Vagina (tissue), 2 donors: ENCODE measurements at regions not wholly inside any gene's neighbourhood (a gene's known extent, or its start where the extent isn't known, plus 50 kb on each side); places are given as distances from the start of the nearest gene placed in this dataset.

Experiments
- DNase-seq, 2 donors: peaks; one replicate each; pipeline ENCODE4 v3.0.0-alpha.2; 2017; ENCODE audit errors: extremely low spot score in 2 of 2
- H3K27ac ChIP-seq: fragments of 200-600 bp; sonication (generic); one replicate; pipeline ENCODE4 v1.5.1; 2019
- H3K27me3 ChIP-seq: fragments of 200-600 bp; sonication (generic); one replicate; pipeline ENCODE4 v1.5.1; 2019
- H3K36me3 ChIP-seq, 2 donors: fragments of 200-600 bp; sonication (generic); one replicate each; pipeline ENCODE4 v1.5.1; 2017 to 2019
- H3K4me1 ChIP-seq: fragments of 200-600 bp; sonication (generic); one replicate; pipeline ENCODE4 v1.5.1; 2019
- H3K4me3 ChIP-seq, 2 donors: fragments of 200-600 bp; sonication (generic); 1 replicate in 1 of 2; 2 replicates in 1 of 2; pipeline ENCODE4 v1.5.1; 2016 to 2019
- H3K9me3 ChIP-seq: fragments of 200-600 bp; sonication (generic); one replicate; pipeline ENCODE4 v1.5.1; 2019
- POLR2A ChIP-seq, 2 donors: fragments of 450-650 bp; IDR thresholded peaks; one replicate each; pipeline ENCODE4 v1.6.1; 2017; ENCODE audit warnings: antibody characterized with exemption in 2 of 2, mild to moderate bottlenecking in 2 of 2, moderate library complexity in 2 of 2
- POLR2AphosphoS5 ChIP-seq, 2 donors: sonication (generic); formaldehyde crosslinking; IDR thresholded peaks; one replicate each; pipeline ENCODE4 v1.9.0; 2017; ENCODE audit warnings: antibody characterized with exemption in 2 of 2, mild to moderate bottlenecking in 2 of 2, low read depth in 1 of 2; ENCODE audit not compliant: insufficient read depth in 1 of 2
- intact Hi-C: fragments of 100-400 bp; cut with DNase I; formaldehyde crosslinking; loops from one replicate; pipeline ENCODE4 v1.15.1; 2023
- TF ChIP-seq, protein P1 (sequence below), 3 experiments: fragments of 450-650 bp in 2 of 3; fragments of 200-600 bp in 1 of 3; sonication (generic) in 1 of 3; IDR thresholded peaks; one replicate each; pipeline ENCODE4 v1.5.1; 2017 to 2019; ENCODE audit warnings: antibody characterized with exemption in 3 of 3, mild to moderate bottlenecking in 2 of 3, moderate library complexity in 2 of 3

DNA sequence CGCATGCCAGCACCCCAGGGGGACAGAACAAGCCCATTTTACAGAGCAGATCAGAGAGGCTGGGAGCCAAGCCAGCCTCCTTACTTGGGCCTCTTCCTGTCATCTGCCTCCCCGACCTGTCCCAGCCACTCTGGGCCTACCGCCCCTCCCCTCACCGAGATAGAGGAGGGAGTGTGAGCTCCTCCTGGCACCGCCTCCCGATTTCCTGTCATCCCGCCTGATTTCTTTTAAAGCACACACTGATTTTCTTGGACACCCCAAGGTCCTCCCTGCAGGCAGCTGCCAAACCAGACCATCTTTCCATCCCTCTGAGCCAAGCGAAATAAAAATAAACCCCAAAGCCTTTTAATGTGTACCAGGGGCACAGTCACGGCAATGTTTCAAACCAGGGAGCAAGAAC lies 108.4 kb downstream of the RFLNA start:
- DNase-seq: no peak
- no peak overlapping the region for H3K4me3 ChIP-seq
- peaks cover 52% of the 10 kb centered on the region for H3K4me1 ChIP-seq
- peak; percentile 26 to 57 for TF ChIP-seq POLR2AphosphoS5 (IDR thresholded peaks at IDR 0.05; ENCODE audit: insufficient read depth in 1 of 2, low read depth in 1 of 2)
- no peak for TF ChIP-seq POLR2A (IDR thresholded peaks at IDR 0.05)
- TF ChIP-seq, protein P1, sequence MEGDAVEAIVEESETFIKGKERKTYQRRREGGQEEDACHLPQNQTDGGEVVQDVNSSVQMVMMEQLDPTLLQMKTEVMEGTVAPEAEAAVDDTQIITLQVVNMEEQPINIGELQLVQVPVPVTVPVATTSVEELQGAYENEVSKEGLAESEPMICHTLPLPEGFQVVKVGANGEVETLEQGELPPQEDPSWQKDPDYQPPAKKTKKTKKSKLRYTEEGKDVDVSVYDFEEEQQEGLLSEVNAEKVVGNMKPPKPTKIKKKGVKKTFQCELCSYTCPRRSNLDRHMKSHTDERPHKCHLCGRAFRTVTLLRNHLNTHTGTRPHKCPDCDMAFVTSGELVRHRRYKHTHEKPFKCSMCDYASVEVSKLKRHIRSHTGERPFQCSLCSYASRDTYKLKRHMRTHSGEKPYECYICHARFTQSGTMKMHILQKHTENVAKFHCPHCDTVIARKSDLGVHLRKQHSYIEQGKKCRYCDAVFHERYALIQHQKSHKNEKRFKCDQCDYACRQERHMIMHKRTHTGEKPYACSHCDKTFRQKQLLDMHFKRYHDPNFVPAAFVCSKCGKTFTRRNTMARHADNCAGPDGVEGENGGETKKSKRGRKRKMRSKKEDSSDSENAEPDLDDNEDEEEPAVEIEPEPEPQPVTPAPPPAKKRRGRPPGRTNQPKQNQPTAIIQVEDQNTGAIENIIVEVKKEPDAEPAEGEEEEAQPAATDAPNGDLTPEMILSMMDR (IDR thresholded peaks at IDR 0.05): no peak
- intact Hi-C loops: no loop called here
- H3K36me3 ChIP-seq: peaks cover 0 to 22% of the 10 kb centered on the region in 2 donors
- no peaks in the 10 kb centered on the region for H3K27me3 ChIP-seq
- peak overlapping the region; percentile 67 for H3K27ac ChIP-seq
- H3K9me3 ChIP-seq: no peaks in the 10 kb centered on the region

DNA sequence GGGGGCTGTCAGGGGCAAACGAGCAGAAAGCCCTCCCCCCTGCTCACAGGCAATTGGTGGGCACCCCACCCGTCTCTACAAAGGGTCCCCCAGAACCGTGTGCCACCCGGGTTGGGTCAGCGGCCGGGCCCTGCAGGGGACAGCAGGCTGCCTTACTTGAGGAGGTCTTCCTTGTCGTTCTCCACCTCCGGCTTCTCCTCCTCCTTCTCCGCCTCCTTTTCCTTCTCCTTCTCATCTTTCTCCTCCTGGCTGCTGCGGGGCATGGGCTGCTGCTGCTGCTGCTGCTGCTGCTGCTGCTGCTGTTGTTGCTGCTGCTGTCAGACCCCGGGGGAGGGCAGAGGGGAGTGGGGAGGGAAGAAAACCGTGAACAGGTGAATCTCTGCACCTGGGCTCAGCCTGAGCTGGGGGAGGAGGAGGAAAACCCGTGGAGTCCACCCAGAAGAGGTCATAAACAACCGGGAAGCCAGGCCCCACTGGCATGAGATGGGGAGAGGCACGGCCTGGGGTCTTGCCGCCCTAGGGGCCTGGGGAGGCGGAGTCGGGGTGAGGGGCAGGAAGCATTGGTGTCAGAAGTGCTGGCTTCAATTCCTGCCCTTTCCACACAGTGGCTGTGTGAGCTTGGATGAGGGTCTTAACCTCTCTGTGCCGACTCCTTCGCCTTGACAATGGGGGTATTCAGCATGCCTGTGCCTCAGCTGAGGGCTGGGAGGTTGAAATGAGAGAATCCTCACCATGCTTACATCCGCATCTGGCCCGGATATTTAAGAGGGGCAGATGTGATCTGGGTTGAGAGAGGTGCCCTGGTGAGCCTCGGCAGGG lies 107.6 kb downstream of the RFLNA start:
- H3K4me3 ChIP-seq: no peak overlapping the region
- peaks cover 0 to 30% of the 10 kb centered on the region in 2 donors for H3K36me3 ChIP-seq
- intact Hi-C loops: no loop called here
- peak overlapping the region; percentile 67 for H3K27ac ChIP-seq
- H3K27me3 ChIP-seq: no peaks in the 10 kb centered on the region
- no peak for DNase-seq
- H3K9me3 ChIP-seq: no peaks in the 10 kb centered on the region
- peaks cover 61% of the 10 kb centered on the region for H3K4me1 ChIP-seq
- no peak for TF ChIP-seq POLR2AphosphoS5 (IDR thresholded peaks at IDR 0.05; ENCODE audit: insufficient read depth in 1 of 2, low read depth in 1 of 2)
- TF ChIP-seq, protein P1 (IDR thresholded peaks at IDR 0.05): no peak
- TF ChIP-seq POLR2A (IDR thresholded peaks at IDR 0.05): no peak

DNA sequence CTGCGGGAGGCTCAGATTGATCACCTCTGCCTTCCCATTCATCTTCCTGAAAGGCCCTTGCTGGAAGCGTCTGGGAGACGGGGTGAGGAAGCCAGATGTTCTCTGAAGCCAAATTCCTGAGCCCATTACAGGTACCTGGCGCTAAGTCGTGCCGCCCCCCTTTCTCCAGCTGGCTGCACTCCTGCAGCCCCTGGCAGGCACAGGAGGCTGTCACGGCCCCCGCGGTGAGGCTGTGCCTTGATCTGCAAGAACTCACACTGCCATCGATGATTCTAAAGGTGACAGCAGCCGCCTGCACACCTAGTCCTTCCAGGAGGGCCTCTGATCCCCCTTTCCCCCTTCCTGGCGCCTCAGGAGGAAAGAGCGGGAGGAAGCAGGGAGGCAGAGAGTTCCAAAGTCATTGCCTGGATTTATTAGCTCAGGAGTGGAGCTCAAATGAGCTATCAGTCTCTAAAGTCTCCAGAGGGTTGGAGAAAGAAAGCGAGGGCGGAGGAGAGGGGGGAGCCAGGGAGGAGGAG lies 106.9 kb downstream of the RFLNA start:
- no peaks in the 10 kb centered on the region for H3K9me3 ChIP-seq
- no peaks in the 10 kb centered on the region for H3K27me3 ChIP-seq
- intact Hi-C loops: no loop called here
- no peak for TF ChIP-seq POLR2A (IDR thresholded peaks at IDR 0.05)
- peak in 1 of 2 donors; percentile 38 for TF ChIP-seq POLR2AphosphoS5 (IDR thresholded peaks at IDR 0.05; ENCODE audit: insufficient read depth in 1 of 2, low read depth in 1 of 2)
- H3K4me3 ChIP-seq: no peak overlapping the region
- H3K36me3 ChIP-seq: peaks cover 0 to 31% of the 10 kb centered on the region in 2 donors
- no peak for DNase-seq
- H3K27ac ChIP-seq: peak overlapping the region; percentile 67
- peaks cover 67% of the 10 kb centered on the region for H3K4me1 ChIP-seq

DNA sequence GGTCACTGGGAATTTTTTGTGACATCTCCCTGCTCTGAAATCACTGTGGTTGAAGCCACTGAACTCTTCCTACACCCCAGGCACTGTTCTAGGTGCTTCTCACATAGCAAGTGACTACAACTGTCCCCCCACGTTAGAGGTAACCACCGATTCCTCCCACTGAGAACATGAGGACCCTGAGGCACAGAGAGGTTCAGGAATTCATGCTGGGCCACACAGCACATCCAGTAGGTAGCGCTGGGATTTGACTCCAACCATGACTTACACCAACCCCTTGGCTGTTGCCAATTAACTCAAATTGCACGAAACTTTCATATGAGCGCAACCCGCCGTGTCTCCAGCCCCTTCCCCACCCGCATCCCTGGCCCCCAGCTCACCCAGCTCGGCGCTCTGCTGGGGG lies 105.2 kb downstream of the RFLNA start:
- Histone ChIP-seq H3K36me3 (peaks cover 0 to 31% of the 10 kb centered on the region in 2 donors), H3K27me3 (no peaks in the 10 kb centered on the region), H3K4me1 (peaks cover 77% of the 10 kb centered on the region), H3K4me3 (no peak overlapping the region), H3K9me3 (no peaks in the 10 kb centered on the region), H3K27ac (peak overlapping the region; percentile 70)
- TF ChIP-seq POLR2A (IDR thresholded peaks at IDR 0.05): no peak
- TF ChIP-seq, protein P1 (IDR thresholded peaks at IDR 0.05): no peak
- no peak for TF ChIP-seq POLR2AphosphoS5 (IDR thresholded peaks at IDR 0.05; ENCODE audit: insufficient read depth in 1 of 2, low read depth in 1 of 2)
- no peak for DNase-seq
- intact Hi-C loops: no loop called here

DNA sequence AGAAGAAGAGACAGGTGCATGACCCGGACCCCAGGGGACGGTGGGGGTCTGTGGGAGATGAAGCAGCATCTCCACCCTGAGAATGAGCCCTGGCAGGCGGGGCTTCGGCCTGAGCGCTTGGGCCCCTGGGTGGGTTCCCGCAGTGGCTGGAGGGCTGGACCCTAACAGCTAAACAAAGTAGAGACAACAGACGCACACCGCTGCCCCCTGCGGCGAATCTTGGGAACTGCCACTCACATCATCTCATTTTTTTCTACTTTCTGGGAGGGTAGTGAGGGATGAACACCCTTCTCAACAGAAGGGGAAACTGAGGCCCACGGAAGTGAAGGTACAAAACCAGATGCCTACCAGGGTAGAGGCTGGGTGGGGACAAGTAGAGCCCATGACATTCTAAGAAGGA lies 104.7 kb downstream of the RFLNA start:
- TF ChIP-seq POLR2AphosphoS5 (IDR thresholded peaks at IDR 0.05; ENCODE audit: insufficient read depth in 1 of 2, low read depth in 1 of 2): no peak
- TF ChIP-seq, protein P1 (IDR thresholded peaks at IDR 0.05): peak in 1 of 3 experiments; percentile 57
- H3K4me3 ChIP-seq: no peak overlapping the region
- H3K27ac ChIP-seq: peak overlapping the region; percentile 70
- H3K36me3 ChIP-seq: peaks cover 0 to 31% of the 10 kb centered on the region in 2 donors
- intact Hi-C loops: no loop called here
- H3K9me3 ChIP-seq: no peaks in the 10 kb centered on the region
- peaks cover 77% of the 10 kb centered on the region for H3K4me1 ChIP-seq
- DNase-seq: no peak
- H3K27me3 ChIP-seq: no peaks in the 10 kb centered on the region
